HG03342 (cell line): ENCODE measurements at regions not wholly inside any gene's neighbourhood (a gene's known extent, or its start where the extent isn't known, plus 50 kb on each side); places are given as distances from the start of the nearest gene placed in this dataset.

ENCODE experiments used
- ATAC-seq: cut with Tn5 transposase; IDR thresholded peaks from one replicate; pipeline ENCODE4 v1.9.1; 2021; ENCODE audit warnings: mild to moderate bottlenecking, moderate library complexity; ENCODE audit not compliant: unreplicated experiment

DNA sequence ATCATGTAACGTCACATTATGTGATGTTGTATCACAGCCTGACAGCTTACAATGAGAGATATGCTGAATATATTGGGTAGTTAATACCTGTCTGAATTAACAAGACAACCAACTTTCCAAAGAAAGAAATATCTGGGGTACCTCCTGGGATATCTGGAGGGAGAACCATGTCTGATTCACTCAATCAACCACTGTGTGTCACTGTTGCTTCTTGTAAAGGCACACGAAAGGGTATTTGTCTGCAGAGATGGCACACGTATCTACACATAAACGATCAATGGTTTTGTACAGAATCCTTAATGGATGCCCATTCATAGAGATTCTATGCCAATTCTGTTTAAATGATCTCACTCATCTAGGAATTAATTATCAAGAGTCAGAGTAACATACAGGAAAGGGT lies 252.1 kb upstream of the TMCO5A start:
- ATAC-seq = no peak

GRCh38 chr15:37691911-37692310 lies 242.5 kb upstream of the TMCO5A start:
- ATAC-seq = no peak

DNA sequence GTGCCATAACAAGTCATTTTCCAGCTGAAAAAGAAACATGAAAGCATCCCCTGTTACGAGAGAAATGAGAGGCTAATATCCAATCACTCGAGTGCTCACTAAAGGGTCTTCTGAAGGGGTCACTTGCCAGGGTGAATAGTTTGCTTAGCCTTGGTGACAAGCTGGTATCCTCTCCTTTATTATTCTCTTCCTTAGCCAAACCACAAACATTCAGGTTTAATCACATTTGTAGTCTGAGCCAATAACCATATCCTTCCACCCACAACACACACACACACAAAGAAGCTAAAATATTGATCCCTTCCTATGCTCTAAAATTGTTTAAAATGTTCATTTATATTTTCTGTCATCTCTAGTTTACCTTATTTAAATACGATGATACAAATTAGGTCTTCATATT lies 240.5 kb upstream of the TMCO5A start:
- ATAC-seq = no peak

- no peak for ATAC-seq
Observed at GRCh38 chr15:37695719-37696118, 238.7 kb upstream of the TMCO5A start.

- ATAC-seq = no peak
Observed at GRCh38 chr15:37698679-37699078, 235.8 kb upstream of the TMCO5A start.

- ATAC-seq = no peak
Observed at GRCh38 chr15:37701230-37701629, 233.2 kb upstream of the TMCO5A start.

DNA sequence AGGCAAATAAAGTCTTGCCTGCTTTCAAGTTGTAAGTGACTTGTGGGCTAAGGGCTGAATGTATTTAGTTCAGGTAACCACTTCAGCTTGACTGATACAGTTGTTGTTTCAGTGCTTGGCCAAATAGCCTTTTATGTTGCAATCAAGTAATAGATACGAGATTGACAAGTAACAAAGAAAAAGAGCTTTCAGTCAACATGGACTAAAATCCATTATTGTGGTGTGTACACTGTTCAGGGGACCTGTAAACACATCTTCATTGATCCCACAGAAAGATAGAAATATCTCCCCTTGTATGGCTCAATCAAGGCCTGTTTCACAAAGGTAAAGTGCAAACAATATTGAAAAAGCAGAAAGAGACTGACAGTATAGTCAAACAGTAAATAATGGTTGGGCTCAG lies 224.8 kb upstream of the TMCO5A start:
- no peak for ATAC-seq

- ATAC-seq = no peak
Observed at GRCh38 chr15:37715101-37715500, 219.3 kb upstream of the TMCO5A start.

DNA sequence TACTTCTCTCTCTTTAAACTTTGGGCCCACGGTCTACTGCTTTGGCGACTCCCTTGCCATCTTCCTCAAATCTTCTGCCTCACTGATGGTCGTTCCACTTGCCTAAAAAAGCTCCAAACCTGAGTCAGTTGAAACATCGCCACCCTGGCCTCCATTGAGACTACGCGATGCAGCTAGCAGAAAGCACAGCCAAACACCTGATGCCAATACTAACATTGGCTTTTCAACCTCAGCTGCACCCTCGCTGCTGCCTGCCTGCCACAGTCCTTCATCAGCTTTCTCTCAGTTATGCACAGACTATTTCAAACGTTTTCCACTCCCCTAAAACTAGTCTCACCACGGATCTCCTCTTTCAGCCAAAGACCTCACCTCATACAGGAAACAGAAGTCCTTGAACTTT lies 214.2 kb upstream of the TMCO5A start:
- no peak for ATAC-seq

DNA sequence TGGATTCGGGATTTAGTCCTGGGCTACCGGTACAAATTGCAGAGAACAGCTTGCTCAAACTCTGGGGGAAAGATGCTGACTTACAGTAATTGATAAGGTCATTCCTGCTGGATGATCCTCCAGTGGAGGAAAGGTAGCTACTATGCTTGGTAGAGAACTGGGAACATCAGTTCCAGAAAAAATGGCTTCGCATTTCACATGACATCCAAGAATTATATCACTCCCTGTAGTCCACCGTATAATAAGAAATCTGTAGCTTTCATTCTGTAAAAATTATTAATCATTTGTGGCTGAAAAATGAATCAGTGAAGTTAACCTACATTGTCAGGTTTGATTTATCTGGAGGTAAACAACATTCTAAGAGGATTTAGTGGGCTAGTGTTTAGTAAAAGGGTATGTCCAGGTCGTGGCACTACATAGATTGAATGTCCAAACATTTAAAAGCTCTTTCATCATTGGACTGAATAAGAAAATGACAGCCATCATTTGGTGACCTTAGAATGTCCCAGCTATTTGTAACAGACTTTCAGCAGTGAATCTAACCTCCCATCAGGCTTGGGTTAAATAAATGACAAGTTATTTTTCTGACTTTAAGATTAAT lies 203.2 kb upstream of the TMCO5A start:
- ATAC-seq = no peak

DNA sequence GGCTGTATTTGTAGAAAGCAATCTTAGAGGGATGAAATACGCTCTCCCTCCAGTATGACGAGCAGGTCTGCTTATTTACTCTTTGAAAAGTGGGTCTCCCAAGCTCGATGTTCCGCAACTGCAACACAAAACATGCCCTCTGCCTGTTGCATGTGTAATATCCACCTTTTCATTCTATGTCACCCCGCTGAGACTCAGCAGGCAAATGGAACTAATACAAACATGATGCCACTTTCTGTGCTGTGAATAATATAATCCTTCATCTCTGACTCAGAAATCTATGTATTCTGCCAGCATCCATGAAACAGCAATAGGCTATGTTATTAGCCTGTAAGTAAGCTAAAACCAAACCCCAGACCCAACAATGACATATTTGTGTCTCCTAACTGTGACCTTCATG lies 200.8 kb upstream of the TMCO5A start:
- no peak for ATAC-seq

GRCh38 chr15:37740623-37741141 lies 193.8 kb upstream of the TMCO5A start:
- ATAC-seq = no peak

- no peak for ATAC-seq
Observed at GRCh38 chr15:37743826-37744225, 190.6 kb upstream of the TMCO5A start.

GRCh38 chr15:37744521-37744920 lies 189.9 kb upstream of the TMCO5A start:
- no peak for ATAC-seq

DNA sequence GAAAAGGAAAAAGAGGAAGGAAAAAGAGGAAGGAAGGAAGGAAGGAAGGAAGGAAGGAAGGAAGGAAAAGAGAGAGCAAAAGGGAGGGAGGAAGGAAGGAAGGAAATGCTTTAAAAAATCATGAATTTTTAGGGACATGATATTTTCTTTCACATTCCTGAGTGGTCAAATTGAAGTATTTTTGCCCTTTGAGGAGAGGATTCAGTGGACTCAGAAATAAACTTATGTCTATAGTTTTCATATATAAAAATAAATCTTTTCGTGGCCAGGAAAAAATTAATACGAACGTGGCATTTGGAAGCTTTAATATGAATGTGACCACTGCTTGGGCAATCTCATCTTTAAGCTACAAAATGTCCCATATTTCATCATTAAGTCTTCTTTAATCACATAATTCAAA lies 183.0 kb upstream of the TMCO5A start:
- no peak for ATAC-seq

- ATAC-seq = no peak
Observed at GRCh38 chr15:37756407-37756806, 178.0 kb upstream of the TMCO5A start.

DNA sequence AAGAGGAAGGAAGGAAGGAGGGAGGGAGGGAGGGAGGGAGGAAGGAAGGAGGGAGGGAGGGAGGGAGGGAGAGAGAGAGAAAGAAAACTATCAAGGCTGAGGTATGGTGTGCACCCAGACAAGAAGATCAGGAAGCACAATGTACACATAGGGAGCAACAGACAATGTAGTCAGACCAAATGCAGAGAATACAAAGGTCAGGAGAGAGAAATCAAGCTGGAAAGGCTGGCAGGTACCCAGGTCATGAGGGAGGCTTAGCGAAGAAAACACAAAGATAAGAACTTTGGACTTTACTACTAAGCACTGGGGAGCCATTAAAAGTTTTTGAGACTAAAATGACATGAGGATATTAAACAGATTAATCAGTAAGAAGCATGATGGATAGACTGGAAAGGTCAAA lies 176.0 kb upstream of the TMCO5A start:
- no peak for ATAC-seq

GRCh38 chr15:37764733-37765191 lies 169.7 kb upstream of the TMCO5A start:
- peak; percentile 85 for ATAC-seq

- no peak for ATAC-seq
Observed at GRCh38 chr15:37765786-37766185, 168.7 kb upstream of the TMCO5A start.

GRCh38 chr15:37767841-37768455 lies 166.5 kb upstream of the TMCO5A start:
- ATAC-seq = no peak

DNA sequence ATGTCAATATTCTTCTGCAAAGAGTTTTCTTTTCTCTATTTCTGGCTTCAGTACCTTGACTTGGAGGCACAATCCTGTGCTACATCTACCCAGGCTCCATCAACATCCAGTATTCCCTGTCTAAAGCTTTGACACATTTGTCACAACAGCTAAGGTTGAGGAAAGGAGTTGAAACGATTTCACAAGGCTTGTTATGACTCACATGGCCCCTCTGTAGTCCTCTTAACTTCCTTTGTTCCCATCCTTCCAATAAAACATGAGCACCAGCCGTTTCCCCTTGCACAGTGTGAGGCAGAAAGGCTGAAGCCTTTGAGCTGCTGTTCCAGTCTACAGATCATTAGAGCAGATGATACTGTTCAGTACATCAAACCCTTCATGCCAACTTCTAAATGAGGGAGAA lies 163.0 kb upstream of the TMCO5A start:
- no peak for ATAC-seq

GRCh38 chr15:37773111-37773860 lies 161.2 kb upstream of the TMCO5A start:
- no peak for ATAC-seq
